Sciatic nerve (tissue), 2 donors: ENCODE measurements at regions not wholly inside any gene's neighbourhood (a gene's known extent, or its start where the extent isn't known, plus 50 kb on each side); places are given as distances from the start of the nearest gene placed in this dataset.

Experiments used
- ATAC-seq: fragments of 200-7000 bp; cut with Tn5 transposase; one replicate; pipeline ENCODE4 v1.9.1; 2020; ENCODE audit warnings: mild to moderate bottlenecking, moderate library complexity
- DNase-seq: peaks from one replicate; pipeline ENCODE4 v3.0.0-alpha.2; 2020; ENCODE audit warnings: low spot score
- intact Hi-C: fragments of 100-400 bp; cut with DNase I; formaldehyde crosslinking; loops from one replicate; pipeline ENCODE4 v1.14.2; 2022
- donor health status: DM: no; HTN: no; CAD: no.
- donor health status: DM: no; HTN: no; CAD: no.

- no peak for ATAC-seq
Observed at GRCh38 chr5:6830643-6831239, 117.5 kb downstream of the TENT4A start.

GRCh38 chr5:6831678-6832671 lies 118.7 kb downstream of the TENT4A start:
- DNase-seq = no peak
- ATAC-seq = no peak
- intact Hi-C loops = no loop called here

More at GRCh38 chr5:6830643-6831239, 117.5 kb downstream of the TENT4A start:
- no peak for DNase-seq
- intact Hi-C loops = no loop called here

DNA sequence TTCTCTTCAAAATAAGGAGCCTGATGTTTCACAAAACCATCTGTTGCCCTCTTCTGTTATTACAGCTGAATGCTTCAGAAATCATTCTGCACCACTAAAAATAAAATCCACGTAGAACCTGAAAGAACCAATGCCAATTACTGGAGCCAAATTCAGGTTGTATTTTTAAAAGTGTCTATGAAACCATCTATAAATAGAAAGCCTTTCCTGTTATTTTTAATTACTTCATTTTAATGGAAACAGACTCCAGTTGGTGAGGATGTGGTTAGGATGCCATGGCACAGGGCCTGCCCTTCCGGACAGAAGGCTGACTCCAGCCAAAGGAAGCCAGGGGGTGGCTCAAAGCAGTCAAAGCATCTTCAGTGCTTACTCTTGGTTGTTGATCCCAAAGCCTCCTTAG lies 119.8 kb downstream of the TENT4A start:
- ATAC-seq (no peak), DNase-seq (no peak)
- intact Hi-C loops = no loop called here

- DNase-seq = no peak
- no peak for ATAC-seq
- intact Hi-C loops = no loop called here
Observed at GRCh38 chr5:6833406-6833805, 120.2 kb downstream of the TENT4A start.

GRCh38 chr5:6837095-6837494 lies 123.9 kb downstream of the TENT4A start:
- DNase-seq (no peak), ATAC-seq (no peak)
- intact Hi-C loops = no loop called here

- no peak for ATAC-seq
- no peak for DNase-seq
- intact Hi-C loops = no loop called here
Observed at GRCh38 chr5:6837519-6838110, 124.4 kb downstream of the TENT4A start.

GRCh38 chr5:6838736-6839135 lies 125.5 kb downstream of the TENT4A start:
- DNase-seq = no peak
- intact Hi-C loops = no loop called here

DNA sequence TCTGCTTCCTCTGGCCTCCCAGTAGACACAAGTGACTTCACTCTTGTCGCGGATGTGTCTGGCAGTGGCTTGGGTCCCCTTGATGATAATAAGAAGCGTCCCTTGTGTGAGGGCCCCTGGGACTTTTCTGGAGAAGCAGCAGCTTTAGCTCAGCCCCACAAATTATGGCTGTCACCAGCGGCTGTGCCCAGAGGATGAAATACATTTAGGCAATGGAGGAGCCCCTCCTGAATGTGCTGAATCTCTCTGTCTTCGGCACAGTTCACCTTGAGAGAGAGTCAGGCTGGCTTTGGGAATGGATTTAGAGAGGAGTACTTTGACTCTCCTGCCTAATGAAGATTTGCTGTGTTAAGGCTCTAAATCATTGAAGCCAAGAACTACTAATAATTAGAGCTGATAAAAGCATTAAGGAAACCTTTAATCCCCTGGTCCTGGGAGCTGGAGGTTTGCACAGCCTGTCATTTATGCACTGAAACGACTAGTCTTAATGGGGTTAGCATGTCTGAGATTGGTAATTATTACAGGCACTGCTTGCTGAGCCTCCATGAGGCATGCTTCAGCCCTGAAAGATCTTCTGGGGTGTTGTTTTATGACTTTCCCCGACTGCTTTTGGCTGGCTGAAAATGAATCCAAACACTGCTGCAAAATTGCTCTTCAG lies 127.0 kb downstream of the TENT4A start:
- ATAC-seq (no peak), DNase-seq (no peak)
- intact Hi-C loops = no loop called here

More at GRCh38 chr5:6838736-6839135, 125.5 kb downstream of the TENT4A start:
- no peak for ATAC-seq

GRCh38 chr5:6843335-6843734 lies 130.1 kb downstream of the TENT4A start:
- intact Hi-C loops = no loop called here
- no peak for ATAC-seq
- DNase-seq = no peak

GRCh38 chr5:6843821-6844220 lies 130.6 kb downstream of the TENT4A start:
- no peak for ATAC-seq
- DNase-seq = no peak
- intact Hi-C loops = no loop called here

- DNase-seq = no peak
Observed at GRCh38 chr5:6845856-6846255, 132.6 kb downstream of the TENT4A start.

DNA sequence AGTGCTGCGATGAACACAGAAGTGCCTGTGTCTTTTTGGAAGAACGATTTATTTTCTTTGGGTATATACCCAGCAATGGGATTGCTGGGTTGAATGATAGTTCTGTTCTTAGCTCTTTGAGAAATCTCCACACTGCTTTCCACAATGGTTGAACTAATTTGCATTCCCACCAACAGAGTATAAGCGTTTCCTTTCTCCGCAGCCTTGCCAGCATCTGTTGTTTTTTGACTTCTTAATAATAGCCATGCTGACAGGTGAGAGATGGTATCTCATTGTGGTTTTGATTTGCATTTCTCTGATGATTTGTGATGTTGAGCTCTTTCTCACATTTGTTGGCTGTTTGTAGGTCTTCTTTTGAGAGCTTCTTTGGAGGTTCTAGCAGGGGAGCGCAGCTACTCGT lies 134.6 kb downstream of the TENT4A start:
- intact Hi-C loops = no loop called here
- ATAC-seq = no peak

More at GRCh38 chr5:6845856-6846255, 132.6 kb downstream of the TENT4A start:
- intact Hi-C loops = no loop called here
- no peak for ATAC-seq

GRCh38 chr5:6849316-6850105 lies 136.3 kb downstream of the TENT4A start:
- DNase-seq = no peak
- ATAC-seq = no peak
- intact Hi-C loops = no loop called here

More for the DNA sequence above, 134.6 kb downstream of the TENT4A start:
- no peak for DNase-seq

DNA sequence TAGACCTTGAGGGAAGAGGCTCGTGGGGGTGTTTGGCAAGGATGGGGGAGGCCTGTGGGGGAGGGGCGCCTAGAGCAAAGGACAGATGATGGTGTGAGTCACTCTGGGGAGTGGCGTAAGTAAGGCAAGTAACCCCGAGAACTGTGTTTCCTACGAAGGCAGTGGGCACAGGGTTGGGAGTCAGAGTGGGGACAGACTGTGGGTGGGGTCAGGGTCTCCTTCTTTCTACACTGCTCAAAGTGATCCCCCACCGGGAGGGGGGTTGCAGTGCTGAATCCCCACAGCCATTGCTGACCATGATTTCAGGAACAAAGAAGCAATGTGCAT lies 136.8 kb downstream of the TENT4A start:
- intact Hi-C loops = no loop called here
- ATAC-seq (no peak), DNase-seq (no peak)

DNA sequence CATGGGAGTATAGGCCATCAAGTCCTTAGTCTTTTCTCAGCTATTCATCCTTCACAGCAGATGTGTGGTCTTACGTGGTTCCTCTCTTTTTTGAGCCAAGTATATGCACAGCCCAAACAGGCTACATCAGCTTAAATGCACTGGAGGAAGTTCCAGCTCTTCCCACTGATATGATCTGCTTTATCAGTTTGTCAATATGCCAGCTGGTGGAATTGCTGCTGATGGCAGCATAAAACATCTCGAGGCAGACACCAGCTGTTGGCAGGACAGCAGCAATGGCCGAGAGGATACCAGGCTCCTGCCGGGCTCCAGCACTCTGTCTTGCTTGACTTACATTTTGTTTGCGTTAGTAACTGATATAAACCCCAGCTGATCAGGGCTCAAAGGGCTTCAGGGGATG lies 143.4 kb downstream of the TENT4A start:
- intact Hi-C loops = no loop called here
- ATAC-seq (no peak), DNase-seq (no peak)

DNA sequence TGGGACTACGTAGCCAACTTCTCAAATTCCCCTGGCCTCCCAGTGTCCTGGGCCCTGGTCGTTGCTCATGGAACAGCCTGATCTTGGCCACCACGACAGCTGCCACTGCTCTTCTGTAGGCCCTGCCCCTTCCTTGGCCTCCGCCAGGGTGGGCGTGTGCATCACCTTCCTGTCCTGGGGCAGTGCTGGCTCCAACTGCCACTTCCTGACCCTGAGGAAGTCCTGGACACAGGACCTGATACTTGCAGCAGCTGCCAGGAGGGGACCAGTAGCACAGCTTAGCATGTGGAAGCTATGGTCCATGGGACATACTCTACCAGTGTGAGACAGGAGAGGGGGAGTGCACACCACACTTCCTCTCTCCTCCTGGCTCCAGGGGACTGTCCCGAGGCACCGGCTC lies 145.2 kb downstream of the TENT4A start:
- ATAC-seq (no peak), DNase-seq (no peak)
- intact Hi-C loops = no loop called here

GRCh38 chr5:6859023-6859422 lies 145.8 kb downstream of the TENT4A start:
- ATAC-seq (no peak), DNase-seq (no peak)
- intact Hi-C loops = no loop called here

DNA sequence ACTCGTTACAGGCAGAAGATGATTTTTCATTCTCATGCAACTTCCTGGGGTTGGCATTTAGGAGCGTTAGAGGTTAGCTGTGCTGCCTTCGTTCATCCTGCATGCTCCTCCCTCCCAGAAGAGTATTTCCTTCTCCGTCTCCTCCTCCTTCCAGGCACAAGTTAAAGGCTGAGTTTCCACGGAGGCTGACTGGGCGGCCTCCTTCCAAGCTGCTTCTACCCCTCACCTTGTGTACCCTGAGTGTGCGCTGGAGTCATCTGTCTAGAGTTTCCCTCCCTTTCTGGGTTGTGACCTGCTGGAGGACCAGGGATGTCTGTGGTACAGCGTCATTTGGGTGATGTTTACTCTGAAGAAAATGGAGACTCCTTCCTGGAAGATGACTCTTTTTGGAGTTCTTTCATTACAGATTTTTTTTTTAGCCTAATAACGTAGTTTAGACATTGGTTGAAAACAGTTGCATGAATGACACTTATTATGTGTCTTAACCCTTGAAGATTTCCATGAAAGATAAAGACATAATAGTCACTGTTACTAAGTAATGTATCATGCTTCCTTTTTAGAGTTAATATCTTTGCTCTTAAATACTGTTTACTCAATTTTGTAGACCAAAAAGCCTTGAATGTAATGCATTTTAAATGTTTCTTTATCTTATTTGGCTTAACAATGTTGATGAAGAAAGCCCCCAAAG lies 146.9 kb downstream of the TENT4A start:
- intact Hi-C loops = no loop called here
- no peak for ATAC-seq
- DNase-seq = no peak
